C4-2B (cell line): ENCODE measurements at regions not wholly inside any gene's neighbourhood (a gene's known extent, or its start where the extent isn't known, plus 50 kb on each side); places are given as distances from the start of the nearest gene placed in this dataset.

Experiments used
- CTCF ChIP-seq: fragments of 450-650 bp; conservative IDR thresholded peaks from 2 replicates; pipeline ENCODE4 v1.5.1; 2017; ENCODE audit warnings: mild to moderate bottlenecking
- ZFX ChIP-seq: fragments of 450-650 bp; IDR thresholded peaks from 2 replicates; pipeline ENCODE4 v1.6.1; 2017

GRCh38 chr5:117417501-117417900, 842.9 kb upstream of the SEMA6A start:
- TF ChIP-seq CTCF (no peak), ZFX (no peak)
